ENCODE measurements at regions not wholly inside any gene's neighbourhood (a gene's known extent, or its start where the extent isn't known, plus 50 kb on each side); places are given as distances from the start of the nearest gene placed in this dataset.
A peak's percentile ranks its signal among the peaks of the same experiment; 100 is the strongest.
"Not testable (repeated sequence)": the region's sequence is repeated elsewhere in the genome, so short reads cannot be mapped to it uniquely, and the experiment has no call there.

GRCh38 chr5:134471858-134472449 lies 53.5 kb upstream of the JADE2 start:
- H3K36me3 ChIP-seq, H3K27me3 ChIP-seq, H3K4me3 ChIP-seq, ATAC-seq, H3K9me3 ChIP-seq, H3K27ac ChIP-seq: not testable (repeated sequence)
- H3K4me1 ChIP-seq, result peaks cover 0 to 14% (median 7%) of the 10 kb centered on the region in 3 donors
- 75 to 81% methylated on average over 3 to 7 of the region's 7 CpGs for WGBS, 2 donors (ENCODE audit: low coverage in 1 of 2)

DNA sequence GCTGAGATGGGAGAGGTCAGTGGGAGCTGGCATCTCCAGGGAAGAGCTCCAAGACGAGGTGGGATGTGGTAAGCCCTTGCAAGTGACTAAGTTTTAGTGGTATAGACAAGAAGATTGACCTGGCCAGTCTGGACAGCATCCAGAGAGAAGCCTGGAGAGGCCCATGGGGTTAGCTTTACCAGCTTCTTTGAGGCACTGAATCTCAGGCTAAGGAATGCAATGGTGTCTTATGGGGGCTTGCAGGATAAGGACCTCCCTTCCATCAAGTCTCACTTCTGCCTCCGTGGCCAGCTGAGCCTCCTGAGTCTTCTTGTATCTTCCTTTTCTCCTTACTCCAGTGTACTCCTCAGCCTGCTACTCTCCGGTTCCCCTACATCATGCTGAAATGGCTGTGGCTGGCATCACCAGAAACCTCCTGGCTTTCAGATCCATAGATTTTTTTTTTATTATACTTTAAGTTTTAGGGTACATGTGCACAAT lies 56.5 kb upstream of the JADE2 start:
- Histone ChIP-seq H3K27me3 (no peaks in the 10 kb centered on the region), H3K4me1 (peaks cover 0 to 39% (median 17%) of the 10 kb centered on the region in 3 donors), H3K9me3 (no peaks in the 10 kb centered on the region), H3K36me3 (no peaks in the 10 kb centered on the region), H3K27ac (peak overlapping the region in 1 of 4 donors; percentile 38), H3K4me3 (no peak overlapping the region)
- ATAC-seq, result no peak
- TF ChIP-seq CTCF (IDR thresholded peaks at IDR 0.05), result no peak
- TF ChIP-seq POLR2A (IDR thresholded peaks at IDR 0.05), result no peak
- TF ChIP-seq EP300 (IDR thresholded peaks at IDR 0.05), result no peak
- TF ChIP-seq POLR2AphosphoS5 (IDR thresholded peaks at IDR 0.05), result no peak
- 61 to 82% methylated on average over 3 of the region's 3 CpGs for WGBS, 2 donors (ENCODE audit: low coverage in 1 of 2)

DNA sequence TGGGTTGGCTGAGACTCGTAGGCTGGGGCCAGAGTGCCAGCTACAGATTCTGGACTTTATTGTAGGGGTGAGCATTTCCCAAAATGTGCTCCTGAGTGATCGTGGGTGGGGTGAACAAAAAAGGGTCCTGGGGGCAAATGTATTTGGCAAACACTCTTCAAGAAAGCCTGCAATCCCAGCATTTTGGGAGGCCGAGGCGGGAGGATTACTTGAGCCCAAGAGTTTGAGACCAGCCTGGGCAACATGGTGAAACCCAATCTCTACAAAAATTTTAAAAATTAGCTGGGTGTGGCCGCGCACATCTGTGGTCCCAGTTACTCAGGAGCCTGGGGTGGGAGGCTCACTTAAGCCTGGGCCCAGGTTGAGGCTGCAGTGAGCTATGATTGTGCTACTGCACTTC lies 55.5 kb upstream of the CDKN2AIPNL start:
- 81 to 100% methylated on average over 1 to 6 of the region's 6 CpGs for WGBS, 2 donors (ENCODE audit: low coverage in 1 of 2)
- peak overlapping the region in 1 of 2 donors; percentile 56 for H3K4me3 ChIP-seq
- TF ChIP-seq POLR2A (IDR thresholded peaks at IDR 0.05), result no peak
- no peak for TF ChIP-seq EP300 (IDR thresholded peaks at IDR 0.05)
- no peak for TF ChIP-seq POLR2AphosphoS5 (IDR thresholded peaks at IDR 0.05)

DNA sequence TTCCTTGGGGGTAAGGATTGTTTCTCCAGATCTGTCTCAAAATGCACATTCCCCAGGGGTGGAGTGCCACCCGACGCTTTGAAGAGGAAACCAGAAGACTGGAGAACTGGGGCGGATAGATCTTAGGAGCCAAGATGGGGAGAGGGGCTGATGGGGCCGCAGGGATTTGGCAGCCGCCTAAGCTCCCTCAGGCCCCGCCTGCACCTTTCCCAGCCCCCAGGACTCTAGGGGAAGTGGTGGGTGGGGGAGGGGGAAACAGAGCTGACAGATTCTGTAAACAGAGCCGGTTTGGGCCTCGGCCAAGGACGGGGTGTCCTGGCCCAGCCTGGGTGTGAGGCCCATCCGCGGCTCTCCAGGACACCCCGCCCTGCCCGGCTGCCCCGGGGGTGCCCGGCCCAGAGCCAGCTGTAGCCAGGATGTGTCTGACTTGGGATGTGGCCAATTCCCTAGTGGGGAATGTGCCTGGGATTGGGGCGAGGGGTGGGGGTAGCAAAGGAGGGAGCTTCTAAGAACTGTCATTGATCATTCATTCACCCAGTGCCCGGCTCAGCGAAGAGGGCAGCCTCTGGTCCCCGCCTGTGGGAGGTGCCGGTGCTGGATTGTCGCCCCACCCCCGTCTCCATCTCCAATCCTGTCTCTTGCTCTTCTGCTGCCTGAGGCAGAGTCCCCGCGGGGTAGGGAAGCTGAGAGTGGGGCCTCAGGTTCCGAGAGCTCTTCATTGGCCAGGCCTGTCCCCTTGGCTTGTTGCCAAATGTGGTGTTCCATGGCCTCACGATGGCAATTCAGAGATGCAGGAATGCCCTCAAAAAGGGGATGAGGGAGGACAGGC lies 54.8 kb upstream of the CDKN2AIPNL start:
- Histone ChIP-seq H3K4me3 (peak overlapping the region; percentile 23 to 56), H3K9me3 (no peaks in the 10 kb centered on the region), H3K36me3 (no peaks in the 10 kb centered on the region), H3K4me1 (peaks cover 0 to 39% (median 17%) of the 10 kb centered on the region in 3 donors), H3K27ac (peak overlapping the region; percentile 80 to 97 (median 96)), H3K27me3 (no peaks in the 10 kb centered on the region)
- TF ChIP-seq POLR2AphosphoS5 (IDR thresholded peaks at IDR 0.05), result peak; percentile 98
- peak; percentile 13 to 25 for TF ChIP-seq POLR2A (IDR thresholded peaks at IDR 0.05)
- TF ChIP-seq EP300 (IDR thresholded peaks at IDR 0.05), result peak; percentile 93
- TF ChIP-seq CTCF (IDR thresholded peaks at IDR 0.05), result peak in 1 of 4 experiments; percentile 28
- 0% methylated on average over 3 of the region's 26 CpGs; no CpG with 5 or more reads in 1 of the 2 donors for WGBS, 2 donors (ENCODE audit: low coverage in 1 of 2)
- ATAC-seq, result peak; percentile 93

More for the DNA sequence above, 55.5 kb upstream of the CDKN2AIPNL start:
- H3K27me3 ChIP-seq, result no peaks in the 10 kb centered on the region
- H3K4me1 ChIP-seq, result peaks cover 0 to 39% (median 17%) of the 10 kb centered on the region in 3 donors
- H3K9me3 ChIP-seq, result no peaks in the 10 kb centered on the region
- peak overlapping the region; percentile 80 to 97 (median 96) for H3K27ac ChIP-seq
- no peak for ATAC-seq
- H3K36me3 ChIP-seq, result no peaks in the 10 kb centered on the region

GRCh38 chr5:134465816-134466240 lies 54.1 kb upstream of the CDKN2AIPNL start:
- WGBS, 2 donors (ENCODE audit: low coverage in 1 of 2), result no CpG with 5 or more reads among the region's 31 CpGs

More at GRCh38 chr5:134465816-134466240, 54.1 kb upstream of the CDKN2AIPNL start:
- no peaks in the 10 kb centered on the region for H3K9me3 ChIP-seq
- no peaks in the 10 kb centered on the region for H3K27me3 ChIP-seq
- ATAC-seq, result peak; percentile 80
- H3K4me3 ChIP-seq, result peak overlapping the region; percentile 23 to 56
- TF ChIP-seq EP300 (IDR thresholded peaks at IDR 0.05), result no peak
- TF ChIP-seq CTCF (IDR thresholded peaks at IDR 0.05), result peak in 2 of 4 experiments; percentile 25 to 33
- TF ChIP-seq POLR2AphosphoS5 (IDR thresholded peaks at IDR 0.05), result peak; percentile 89
- TF ChIP-seq POLR2A (IDR thresholded peaks at IDR 0.05), result peak; percentile 50 to 61
- peak overlapping the region; percentile 80 to 97 (median 96) for H3K27ac ChIP-seq
- H3K36me3 ChIP-seq, result no peaks in the 10 kb centered on the region
- peaks cover 0 to 39% (median 17%) of the 10 kb centered on the region in 3 donors for H3K4me1 ChIP-seq

Measured in gastroesophageal sphincter (tissue), 4 donors.